Mesendoderm (in vitro differentiated cells): ENCODE measurements at regions not wholly inside any gene's neighbourhood (a gene's known extent, or its start where the extent isn't known, plus 50 kb on each side); places are given as distances from the start of the nearest gene placed in this dataset.

Experiments used
- DNase-seq: peaks from one replicate; pipeline ENCODE4 v3.0.0; 2013
- H2AK5ac ChIP-seq: 2 replicates; pipeline ENCODE4 v1.6.1; 2013; ENCODE audit warnings: low read length, inconsistent platforms
- H2BK120ac ChIP-seq: 2 replicates; pipeline ENCODE4 v1.6.1; 2013; ENCODE audit warnings: low read depth, mild to moderate bottlenecking, low read length, moderate library complexity, mixed read lengths
- H2BK15ac ChIP-seq: replicated peaks from 2 replicates; pipeline ENCODE4 v1.6.1; 2013; ENCODE audit warnings: low read depth, mild to moderate bottlenecking, moderate library complexity
- H2BK5ac ChIP-seq: 2 replicates; pipeline ENCODE4 v1.6.1; 2013; ENCODE audit warnings: low read length, inconsistent platforms
- H3K18ac ChIP-seq: 2 replicates; pipeline ENCODE4 v1.6.1; 2013; ENCODE audit warnings: mild to moderate bottlenecking, low read length, mixed read lengths
- H3K23ac ChIP-seq: one replicate; pipeline ENCODE4 v1.6.1; 2013; ENCODE audit warnings: low read length
- H3K27ac ChIP-seq: 2 replicates; pipeline ENCODE4 v1.5.1; 2013; ENCODE audit warnings: low read depth, mild to moderate bottlenecking, inconsistent platforms, low read length, moderate library complexity
- H3K27me3 ChIP-seq: 2 replicates; pipeline ENCODE4 v1.6.1; 2013; ENCODE audit warnings: low read length, control low read depth, mild to moderate bottlenecking, inconsistent platforms; ENCODE audit not compliant: insufficient read depth, poor library complexity
- H3K36me3 ChIP-seq: 2 replicates; pipeline ENCODE4 v1.6.1; 2013; ENCODE audit warnings: low read length, inconsistent platforms; ENCODE audit not compliant: control insufficient read depth, insufficient read depth
- H3K4ac ChIP-seq: one replicate; pipeline ENCODE4 v1.6.1; 2013; ENCODE audit warnings: low read depth, mild to moderate bottlenecking, low read length, moderate library complexity
- H3K4me1 ChIP-seq: 2 replicates; pipeline ENCODE4 v1.6.1; 2013; ENCODE audit warnings: low read depth, low read length, inconsistent platforms; ENCODE audit not compliant: control insufficient read depth
- H3K4me2 ChIP-seq: 2 replicates; pipeline ENCODE4 v1.6.1; 2013; ENCODE audit warnings: low read length
- H3K4me3 ChIP-seq: 2 replicates; pipeline ENCODE4 v1.5.1; 2013; ENCODE audit warnings: mild to moderate bottlenecking, low read length
- H3K56ac ChIP-seq: one replicate; pipeline ENCODE4 v1.6.1; 2013; ENCODE audit warnings: low read length
- H3K79me1 ChIP-seq: 2 replicates; pipeline ENCODE4 v1.6.1; 2013; ENCODE audit warnings: low read length, inconsistent platforms
- H3K79me2 ChIP-seq: 2 replicates; pipeline ENCODE4 v1.6.1; 2013; ENCODE audit warnings: mild to moderate bottlenecking, low read length; ENCODE audit not compliant: control insufficient read depth, insufficient read depth
- H3K9ac ChIP-seq: 2 replicates; pipeline ENCODE4 v1.6.1; 2013; ENCODE audit warnings: low read length, inconsistent platforms
- H4K5ac ChIP-seq: one replicate; pipeline ENCODE4 v1.6.1; 2013; ENCODE audit warnings: low read length
- H4K8ac ChIP-seq: one replicate; pipeline ENCODE4 v1.6.1; 2013; ENCODE audit warnings: low read depth, mild to moderate bottlenecking, control low read depth, low read length, moderate library complexity
- WGBS: extraction: QIAGEN DNeasy Blood & Tissue Kit; methylation state at CpG from one replicate; pipeline ENCODE4 v1.1.7; 2013; ENCODE audit warnings: low lambda C conversion rate, missing lambda C conversion rate; ENCODE audit not compliant: insufficient coverage; ENCODE audit errors: extremely low coverage; 5-methylcytosine and 5-hydroxymethylcytosine counted together

GRCh38 chr20:11350126-11351005 is 567.3 kb upstream of the BTBD3 start:
- no peak overlapping the region for H2BK120ac ChIP-seq
- H3K18ac ChIP-seq: no peak overlapping the region
- H3K27ac ChIP-seq: no peak overlapping the region
- no peak overlapping the region for H2BK5ac ChIP-seq
- no peak overlapping the region for H2BK15ac ChIP-seq
- H3K9ac ChIP-seq: no peak overlapping the region
- no peaks in the 10 kb centered on the region for H3K4me1 ChIP-seq
- no peak overlapping the region for H2AK5ac ChIP-seq
- no peak overlapping the region for H3K56ac ChIP-seq
- no peak overlapping the region for H3K4me3 ChIP-seq
- DNase-seq: no peak
- H4K5ac ChIP-seq: no peak overlapping the region
- H3K36me3 ChIP-seq: no peaks in the 10 kb centered on the region
- no peak overlapping the region for H4K8ac ChIP-seq
- no peak overlapping the region for H3K4ac ChIP-seq
- H3K79me1 ChIP-seq: no peaks in the 10 kb centered on the region
- H3K23ac ChIP-seq: no peak overlapping the region
- no peak overlapping the region for H3K4me2 ChIP-seq
- no peaks in the 10 kb centered on the region for H3K27me3 ChIP-seq
- no peaks in the 10 kb centered on the region for H3K79me2 ChIP-seq
- WGBS: no CpG with 5 or more reads among the region's 7 CpGs

- H3K56ac ChIP-seq: no peak overlapping the region
- no peaks in the 10 kb centered on the region for H3K79me2 ChIP-seq
- no peak overlapping the region for H2AK5ac ChIP-seq
- no peak for DNase-seq
- H4K5ac ChIP-seq: no peak overlapping the region
- H3K27ac ChIP-seq: no peak overlapping the region
- no peak overlapping the region for H3K23ac ChIP-seq
- no peak overlapping the region for H2BK15ac ChIP-seq
- no peaks in the 10 kb centered on the region for H3K4me1 ChIP-seq
- no peak overlapping the region for H3K9ac ChIP-seq
- no peak overlapping the region for H3K4ac ChIP-seq
- H3K79me1 ChIP-seq: no peaks in the 10 kb centered on the region
- H3K18ac ChIP-seq: no peak overlapping the region
- H2BK120ac ChIP-seq: no peak overlapping the region
- no peaks in the 10 kb centered on the region for H3K27me3 ChIP-seq
- H4K8ac ChIP-seq: no peak overlapping the region
- no peak overlapping the region for H2BK5ac ChIP-seq
- no peak overlapping the region for H3K4me2 ChIP-seq
- H3K4me3 ChIP-seq: no peak overlapping the region
- no peaks in the 10 kb centered on the region for H3K36me3 ChIP-seq
Observed at GRCh38 chr20:11352041-11352440, 565.7 kb upstream of the BTBD3 start.

- Histone ChIP-seq H3K79me2 (no peaks in the 10 kb centered on the region), H3K27me3 (no peaks in the 10 kb centered on the region), H3K23ac (no peak overlapping the region), H3K56ac (no peak overlapping the region), H2AK5ac (no peak overlapping the region), H3K4me1 (no peaks in the 10 kb centered on the region), H3K4ac (no peak overlapping the region), H2BK120ac (no peak overlapping the region), H4K5ac (no peak overlapping the region), H3K36me3 (no peaks in the 10 kb centered on the region), H2BK5ac (no peak overlapping the region), H3K4me3 (no peak overlapping the region), H2BK15ac (no peak overlapping the region), H3K18ac (no peak overlapping the region), H3K79me1 (no peaks in the 10 kb centered on the region), H4K8ac (no peak overlapping the region), H3K4me2 (no peak overlapping the region), H3K27ac (no peak overlapping the region), H3K9ac (no peak overlapping the region)
- no peak for DNase-seq
- no CpG with 5 or more reads among the region's 4 CpGs for WGBS
Observed at GRCh38 chr20:11354846-11355245, 562.8 kb upstream of the BTBD3 start.

GRCh38 chr20:11355345-11355744 is 562.3 kb upstream of the BTBD3 start:
- Histone ChIP-seq H3K4me3 (no peak overlapping the region), H3K23ac (no peak overlapping the region), H3K4me2 (no peak overlapping the region), H4K5ac (no peak overlapping the region), H3K4me1 (no peaks in the 10 kb centered on the region), H4K8ac (no peak overlapping the region), H3K18ac (no peak overlapping the region), H2BK5ac (no peak overlapping the region), H3K79me2 (no peaks in the 10 kb centered on the region), H2BK120ac (no peak overlapping the region), H3K56ac (no peak overlapping the region), H2AK5ac (no peak overlapping the region), H3K79me1 (no peaks in the 10 kb centered on the region), H3K4ac (no peak overlapping the region), H3K27me3 (no peaks in the 10 kb centered on the region), H3K36me3 (no peaks in the 10 kb centered on the region), H2BK15ac (no peak overlapping the region), H3K27ac (no peak overlapping the region), H3K9ac (no peak overlapping the region)
- DNase-seq: no peak
- no CpG with 5 or more reads among the region's 3 CpGs for WGBS

GRCh38 chr20:11356061-11356460 is 561.6 kb upstream of the BTBD3 start:
- Histone ChIP-seq H3K36me3 (no peaks in the 10 kb centered on the region), H3K4ac (no peak overlapping the region), H4K8ac (no peak overlapping the region), H3K4me3 (no peak overlapping the region), H3K4me1 (no peaks in the 10 kb centered on the region), H3K79me1 (no peaks in the 10 kb centered on the region), H2BK5ac (no peak overlapping the region), H2BK15ac (no peak overlapping the region), H3K23ac (no peak overlapping the region), H3K18ac (no peak overlapping the region), H3K56ac (no peak overlapping the region), H3K4me2 (no peak overlapping the region), H2BK120ac (no peak overlapping the region), H4K5ac (no peak overlapping the region), H3K27ac (no peak overlapping the region), H2AK5ac (no peak overlapping the region), H3K79me2 (no peaks in the 10 kb centered on the region), H3K27me3 (no peaks in the 10 kb centered on the region), H3K9ac (no peak overlapping the region)
- WGBS: no CpG with 5 or more reads among the region's 3 CpGs
- DNase-seq: no peak

- Histone ChIP-seq H3K27ac (no peak overlapping the region), H4K8ac (no peak overlapping the region), H3K23ac (no peak overlapping the region), H3K79me2 (no peaks in the 10 kb centered on the region), H3K4me3 (no peak overlapping the region), H3K4ac (no peak overlapping the region), H3K27me3 (no peaks in the 10 kb centered on the region), H3K36me3 (no peaks in the 10 kb centered on the region), H3K56ac (no peak overlapping the region), H3K18ac (no peak overlapping the region), H4K5ac (no peak overlapping the region), H2BK120ac (no peak overlapping the region), H2BK5ac (no peak overlapping the region), H3K9ac (no peak overlapping the region), H2BK15ac (no peak overlapping the region), H3K4me2 (no peak overlapping the region), H3K79me1 (no peaks in the 10 kb centered on the region), H2AK5ac (no peak overlapping the region), H3K4me1 (no peaks in the 10 kb centered on the region)
- no peak for DNase-seq
- WGBS: no CpG with 5 or more reads among the region's 3 CpGs
Observed at GRCh38 chr20:11362450-11362849, 555.2 kb upstream of the BTBD3 start.
